Ascending aorta (tissue), 2 donors: ENCODE measurements at regions not wholly inside any gene's neighbourhood (a gene's known extent, or its start where the extent isn't known, plus 50 kb on each side); places are given as distances from the start of the nearest gene placed in this dataset.

Experiments used
- DNase-seq, 2 donors: peaks; one replicate each; pipeline ENCODE4 v3.0.0-alpha.2; 2019; ENCODE audit warnings: low spot score in 2 of 2
- H3K27ac ChIP-seq, 2 donors: fragments of 200-600 bp; sonication (generic); one replicate each; pipeline ENCODE4 v1.5.1; 2016 to 2017; ENCODE audit warnings: mild to moderate bottlenecking in 1 of 2
- H3K27me3 ChIP-seq: fragments of 200-600 bp; sonication (generic); one replicate; pipeline ENCODE4 v1.5.1; 2017
- H3K36me3 ChIP-seq, 2 donors: fragments of 200-600 bp; sonication (generic); one replicate each; pipeline ENCODE4 v1.5.1; 2016
- H3K4me1 ChIP-seq, 2 donors: fragments of 200-600 bp; sonication (generic); one replicate each; pipeline ENCODE4 v1.5.1; 2016 to 2017; ENCODE audit warnings: mild to moderate bottlenecking in 1 of 2
- H3K4me3 ChIP-seq, 2 donors: fragments of 200-600 bp; sonication (generic); one replicate each; pipeline ENCODE4 v1.5.1; 2016 to 2017; ENCODE audit warnings: mild to moderate bottlenecking in 1 of 2
- H3K9me3 ChIP-seq, 2 donors: fragments of 200-600 bp; sonication (generic); one replicate each; pipeline ENCODE4 v1.5.1; 2016
- intact Hi-C: fragments of 100-400 bp; cut with DNase I; formaldehyde crosslinking; loops from one replicate; pipeline ENCODE4 v1.15.1; 2023
- TF ChIP-seq, protein P1 (sequence below), 3 experiments: fragments of 200-600 bp in 2 of 3; fragments of 450-650 bp in 1 of 3; sonication (generic) in 2 of 3; IDR thresholded peaks; one replicate each; pipeline ENCODE4 v1.5.1; 2016 to 2019; ENCODE audit warnings: antibody characterized with exemption in 3 of 3, mild to moderate bottlenecking in 1 of 3, moderate library complexity in 1 of 3

GRCh38 chr9:74333384-74334032 is 163.6 kb upstream of the RORB start:
- Histone ChIP-seq H3K4me1 (no peaks in the 10 kb centered on the region), H3K27ac (no peak overlapping the region), H3K27me3 (no peaks in the 10 kb centered on the region), H3K4me3 (no peak overlapping the region), H3K9me3 (no peaks in the 10 kb centered on the region), H3K36me3 (no peaks in the 10 kb centered on the region)
- no peak for DNase-seq
- TF ChIP-seq, protein P1, sequence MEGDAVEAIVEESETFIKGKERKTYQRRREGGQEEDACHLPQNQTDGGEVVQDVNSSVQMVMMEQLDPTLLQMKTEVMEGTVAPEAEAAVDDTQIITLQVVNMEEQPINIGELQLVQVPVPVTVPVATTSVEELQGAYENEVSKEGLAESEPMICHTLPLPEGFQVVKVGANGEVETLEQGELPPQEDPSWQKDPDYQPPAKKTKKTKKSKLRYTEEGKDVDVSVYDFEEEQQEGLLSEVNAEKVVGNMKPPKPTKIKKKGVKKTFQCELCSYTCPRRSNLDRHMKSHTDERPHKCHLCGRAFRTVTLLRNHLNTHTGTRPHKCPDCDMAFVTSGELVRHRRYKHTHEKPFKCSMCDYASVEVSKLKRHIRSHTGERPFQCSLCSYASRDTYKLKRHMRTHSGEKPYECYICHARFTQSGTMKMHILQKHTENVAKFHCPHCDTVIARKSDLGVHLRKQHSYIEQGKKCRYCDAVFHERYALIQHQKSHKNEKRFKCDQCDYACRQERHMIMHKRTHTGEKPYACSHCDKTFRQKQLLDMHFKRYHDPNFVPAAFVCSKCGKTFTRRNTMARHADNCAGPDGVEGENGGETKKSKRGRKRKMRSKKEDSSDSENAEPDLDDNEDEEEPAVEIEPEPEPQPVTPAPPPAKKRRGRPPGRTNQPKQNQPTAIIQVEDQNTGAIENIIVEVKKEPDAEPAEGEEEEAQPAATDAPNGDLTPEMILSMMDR (IDR thresholded peaks at IDR 0.05), result no peak
- intact Hi-C loops, result no loop called here

DNA sequence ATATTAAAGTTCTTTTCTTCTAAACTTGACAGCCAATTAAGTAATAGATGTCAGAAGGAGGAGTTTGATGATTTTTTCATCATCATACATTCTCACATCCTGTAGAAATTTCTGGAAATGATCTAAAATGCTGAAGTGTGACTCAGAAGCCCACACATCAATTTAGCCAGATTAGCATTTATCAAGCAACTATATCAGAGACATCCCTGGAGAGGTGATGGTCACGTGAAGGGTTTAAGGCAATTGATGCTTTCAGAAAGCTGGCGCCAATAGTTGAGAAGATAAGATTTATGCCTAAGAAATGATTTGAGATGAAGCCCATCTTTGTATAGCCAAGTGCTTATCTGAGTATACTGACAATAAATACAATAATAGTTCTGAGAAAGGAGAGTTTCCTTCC is 162.9 kb upstream of the RORB start:
- Histone ChIP-seq H3K4me1 (no peaks in the 10 kb centered on the region), H3K4me3 (no peak overlapping the region), H3K9me3 (no peaks in the 10 kb centered on the region), H3K27me3 (no peaks in the 10 kb centered on the region), H3K36me3 (no peaks in the 10 kb centered on the region), H3K27ac (no peak overlapping the region)
- DNase-seq, result no peak
- intact Hi-C loops, result no loop called here
- TF ChIP-seq, protein P1 (IDR thresholded peaks at IDR 0.05), result no peak

GRCh38 chr9:74336161-74336560 is 161.0 kb upstream of the RORB start:
- Histone ChIP-seq H3K27ac (no peak overlapping the region), H3K9me3 (no peaks in the 10 kb centered on the region), H3K4me3 (no peak overlapping the region), H3K4me1 (no peaks in the 10 kb centered on the region), H3K36me3 (no peaks in the 10 kb centered on the region), H3K27me3 (no peaks in the 10 kb centered on the region)
- intact Hi-C loops, result no loop called here
- no peak for DNase-seq
- TF ChIP-seq, protein P1 (IDR thresholded peaks at IDR 0.05), result no peak

GRCh38 chr9:74348777-74349176 is 148.4 kb upstream of the RORB start:
- intact Hi-C loops, result no loop called here
- no peak for DNase-seq
- TF ChIP-seq, protein P1 (IDR thresholded peaks at IDR 0.05), result no peak

GRCh38 chr9:74355107-74355506 is 142.0 kb upstream of the RORB start:
- no peak for DNase-seq
- H3K36me3 ChIP-seq, result no peaks in the 10 kb centered on the region
- TF ChIP-seq, protein P1 (IDR thresholded peaks at IDR 0.05), result no peak
- H3K27ac ChIP-seq, result no peak overlapping the region
- H3K4me1 ChIP-seq, result no peaks in the 10 kb centered on the region
- no peaks in the 10 kb centered on the region for H3K27me3 ChIP-seq
- no peak overlapping the region for H3K4me3 ChIP-seq
- H3K9me3 ChIP-seq, result no peaks in the 10 kb centered on the region
- intact Hi-C loops, result loop anchor here (5.0 to 10.0 kb wide), 2 partner anchors 52 to 140 kb away; no protein-coding TSS in a partner anchor

More at GRCh38 chr9:74348777-74349176, 148.4 kb upstream of the RORB start:
- H3K9me3 ChIP-seq, result no peaks in the 10 kb centered on the region
- H3K4me1 ChIP-seq, result no peaks in the 10 kb centered on the region
- H3K27me3 ChIP-seq, result no peaks in the 10 kb centered on the region
- H3K36me3 ChIP-seq, result no peaks in the 10 kb centered on the region
- H3K27ac ChIP-seq, result no peak overlapping the region
- H3K4me3 ChIP-seq, result no peak overlapping the region
